Activated T-helper 2 cell treated with anti-CD3 and anti-CD28 coated beads, Interferon-gamma antibody, Interleukin-2, Interleukin-4, amounts not matched to agents 10 μg/mL and 5 μg/mL and 100 μg/mL, durations not matched to agents 14 hours and 24 hours and 36 hours (primary cell): ENCODE measurements at regions not wholly inside any gene's neighbourhood (a gene's known extent, or its start where the extent isn't known, plus 50 kb on each side); places are given as distances from the start of the nearest gene placed in this dataset.

Experiments
- DNase-seq: peaks from one replicate; pipeline ENCODE4 v3.0.0; 2021; ENCODE audit warnings: low spot score
- H3K27ac Mint-ChIP-seq: one replicate; pipeline ENCODE4 v1.8.0; 2021; ENCODE audit warnings: mixed read lengths
- H3K27me3 Mint-ChIP-seq: one replicate; pipeline ENCODE4 v1.8.0; 2021; ENCODE audit warnings: low read depth, mixed read lengths
- H3K36me3 Mint-ChIP-seq: one replicate; pipeline ENCODE4 v1.8.0; 2021; ENCODE audit warnings: low read depth, mixed read lengths
- H3K4me1 Mint-ChIP-seq: one replicate; pipeline ENCODE4 v1.8.0; 2021; ENCODE audit warnings: low read depth, mixed read lengths
- H3K4me3 Mint-ChIP-seq: one replicate; pipeline ENCODE4 v1.8.0; 2021; ENCODE audit warnings: low read depth, mild to moderate bottlenecking, moderate library complexity, mixed read lengths
- H3K9me3 Mint-ChIP-seq: one replicate; pipeline ENCODE4 v1.8.0; 2021; ENCODE audit warnings: mixed read lengths
- intact Hi-C: fragments of 100-400 bp; cut with micrococcal nuclease; formaldehyde crosslinking; loops from one replicate; pipeline ENCODE4 v1.15.1; 2023

DNA sequence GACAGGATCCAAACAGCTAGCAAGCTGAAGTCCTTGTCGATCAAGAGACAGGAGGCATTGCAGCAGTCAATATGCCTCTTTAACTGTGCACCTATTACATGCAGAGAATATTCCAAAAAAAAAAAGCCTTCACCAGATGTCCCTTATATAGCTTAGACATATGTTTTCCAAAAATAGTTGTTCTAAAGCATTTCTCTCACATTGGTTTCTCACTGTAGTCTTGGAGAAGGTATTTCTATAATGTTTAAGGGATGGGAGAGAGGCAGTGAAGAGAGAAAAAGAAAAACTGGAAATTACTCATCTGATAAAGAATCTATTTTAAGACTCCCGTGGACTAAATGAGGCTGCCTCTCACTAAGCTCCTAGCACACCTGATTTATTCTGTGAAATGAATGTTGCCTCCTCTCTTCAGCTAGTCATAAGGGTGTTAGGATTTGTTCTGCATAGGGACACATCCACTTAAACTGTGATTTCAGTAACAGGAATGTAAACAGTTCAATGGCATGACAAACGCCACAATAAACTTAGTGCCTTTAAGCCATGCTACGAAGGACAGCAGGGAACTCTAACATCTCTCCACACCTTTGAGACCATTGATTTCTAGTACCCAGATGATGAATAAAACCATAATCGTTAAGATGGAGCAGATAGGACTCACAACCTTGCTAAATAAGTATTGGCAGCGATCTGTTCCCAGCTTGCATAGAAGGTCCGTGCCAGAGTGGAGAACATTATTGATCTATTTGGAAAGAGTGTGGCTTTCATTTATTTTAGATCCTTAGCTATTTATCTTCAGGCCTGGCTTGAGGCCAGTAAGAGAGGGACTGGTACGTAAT lies 98.6 kb upstream of the NCK2 start:
- Mint-ChIP-seq H3K36me3 (no peaks in the 10 kb centered on the region), H3K27ac (no peak overlapping the region), H3K4me3 (no peak overlapping the region), H3K27me3 (peaks cover 11% of the 10 kb centered on the region), H3K4me1 (no peaks in the 10 kb centered on the region), H3K9me3 (no peaks in the 10 kb centered on the region)
- DNase-seq, result no peak
- intact Hi-C loops, result no loop called here

DNA sequence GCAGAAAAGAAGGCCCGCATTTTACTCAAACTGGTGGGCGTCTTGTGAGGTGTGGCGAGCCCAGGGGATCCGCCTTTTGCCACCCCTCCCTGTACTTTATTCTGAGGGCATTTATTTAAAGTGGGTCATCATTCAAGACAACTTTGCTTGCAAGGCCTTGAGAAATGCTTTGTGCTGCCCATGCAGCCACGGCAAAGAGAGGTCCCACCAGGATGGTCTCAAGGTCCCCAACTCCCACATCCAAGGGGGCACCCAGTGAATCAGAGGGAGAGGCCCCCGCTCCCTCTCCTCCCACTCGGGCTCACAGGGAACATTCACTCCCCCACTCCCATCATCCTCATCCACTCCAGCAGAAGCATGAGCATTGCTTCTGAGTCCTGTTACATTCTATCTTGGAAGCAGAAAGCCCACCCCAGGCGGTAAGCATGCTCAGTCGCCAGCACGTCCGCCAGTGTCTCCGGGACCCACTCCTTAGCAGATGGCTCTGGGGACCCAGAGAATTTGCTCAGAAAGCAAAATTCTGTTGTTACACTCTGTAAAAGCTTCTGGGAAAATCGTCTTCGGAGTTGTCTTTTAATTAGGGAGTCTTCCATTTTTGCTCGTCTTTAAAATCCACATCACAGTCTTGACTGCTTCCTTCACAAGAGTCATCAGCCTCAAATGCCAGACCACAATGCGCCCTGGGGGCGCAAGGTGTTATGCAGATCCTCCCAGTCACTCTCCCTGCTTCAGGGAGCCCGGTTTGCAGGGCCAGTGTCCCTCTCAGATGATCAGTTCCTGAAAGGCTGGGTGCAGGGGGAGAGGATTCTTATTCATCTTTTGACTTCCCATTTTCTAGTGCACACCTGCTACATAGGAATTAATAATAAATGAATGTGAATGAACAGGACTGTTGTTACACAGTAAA lies 99.4 kb upstream of the NCK2 start:
- intact Hi-C loops, result no loop called here
- Mint-ChIP-seq H3K27ac (no peak overlapping the region), H3K36me3 (no peaks in the 10 kb centered on the region), H3K4me3 (no peak overlapping the region), H3K4me1 (no peaks in the 10 kb centered on the region), H3K27me3 (peaks cover 14% of the 10 kb centered on the region), H3K9me3 (no peaks in the 10 kb centered on the region)
- DNase-seq, result no peak

DNA sequence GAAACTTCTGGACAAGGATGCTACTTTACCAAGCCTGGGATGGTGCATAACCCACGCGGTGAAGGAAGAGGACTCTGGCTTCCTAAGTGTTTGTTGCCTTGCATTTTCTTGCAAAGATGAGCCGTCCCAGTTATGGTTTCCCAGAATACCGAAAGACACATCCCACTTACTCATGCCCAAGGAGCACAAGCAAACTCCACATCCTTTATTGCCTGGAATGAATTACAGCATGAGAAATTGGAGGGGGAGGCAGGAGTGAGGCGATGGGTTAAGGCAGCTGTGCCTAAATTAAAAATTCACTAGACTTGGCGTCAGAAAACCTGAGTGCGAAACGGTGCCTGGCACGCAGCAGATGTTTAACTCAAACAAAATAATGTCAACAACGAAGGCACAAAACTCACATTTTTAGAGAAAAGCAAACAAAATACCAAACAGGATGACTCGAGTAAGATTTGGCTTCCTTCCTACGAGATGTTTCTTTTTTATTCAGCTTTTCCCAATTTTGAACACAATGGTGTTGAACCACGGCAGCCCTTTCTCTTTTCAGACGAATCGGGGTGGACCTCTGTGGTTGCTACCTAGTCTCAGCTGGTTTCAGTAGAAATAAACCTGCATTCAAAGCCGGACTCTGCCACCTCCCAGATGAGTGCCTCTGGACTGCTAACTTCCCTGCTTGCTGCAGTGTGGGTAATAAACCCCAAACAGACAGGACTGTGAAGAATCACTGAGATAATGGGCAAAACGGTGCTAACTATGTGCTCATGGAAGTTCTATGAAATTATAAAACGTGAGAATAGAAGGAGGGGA lies 100.3 kb upstream of the NCK2 start:
- H3K9me3 Mint-ChIP-seq, result no peaks in the 10 kb centered on the region
- intact Hi-C loops, result no loop called here

DNA sequence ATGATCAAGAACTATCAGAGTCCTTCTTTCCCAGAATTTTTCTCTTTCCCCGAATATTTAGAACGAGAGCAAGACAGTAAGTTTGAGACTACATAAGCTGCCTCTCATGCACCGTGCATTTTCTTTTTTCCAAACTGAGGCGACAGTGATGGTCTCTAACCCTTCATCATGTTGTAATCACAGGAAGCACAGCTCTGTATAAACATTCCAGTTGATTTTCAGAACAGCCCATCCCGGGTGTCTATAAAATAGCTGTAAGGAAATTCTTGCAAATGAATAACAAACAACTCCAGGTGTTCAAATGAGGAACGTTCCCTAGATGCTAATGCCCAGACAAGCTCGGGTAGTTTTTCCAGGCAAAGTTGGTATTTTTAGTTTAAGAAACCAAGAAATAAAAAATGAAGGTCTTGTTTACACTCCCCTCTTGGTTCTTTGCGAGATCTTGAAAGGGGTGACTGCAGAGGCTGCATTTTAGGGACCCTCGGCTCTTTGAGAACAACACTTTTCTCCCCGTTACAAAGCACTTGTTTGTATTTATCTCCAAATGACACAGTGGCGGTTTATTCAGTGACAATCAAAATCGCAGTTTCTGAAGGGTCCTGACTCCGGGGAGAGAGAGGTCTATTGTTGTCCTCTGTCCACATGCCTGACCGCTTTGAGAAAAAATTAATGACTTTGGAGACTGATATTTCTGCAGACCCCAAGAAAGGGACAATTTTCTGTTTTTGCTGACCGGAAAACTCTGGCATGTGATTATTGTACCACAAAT lies 101.1 kb upstream of the NCK2 start:
- no peaks in the 10 kb centered on the region for H3K9me3 Mint-ChIP-seq
- H3K4me1 Mint-ChIP-seq, result no peaks in the 10 kb centered on the region
- H3K36me3 Mint-ChIP-seq, result no peaks in the 10 kb centered on the region
- no peak for DNase-seq
- intact Hi-C loops, result no loop called here
- H3K27me3 Mint-ChIP-seq, result peaks cover 14% of the 10 kb centered on the region
- H3K4me3 Mint-ChIP-seq, result no peak overlapping the region
- H3K27ac Mint-ChIP-seq, result no peak overlapping the region

More for the DNA sequence above, 100.3 kb upstream of the NCK2 start:
- Mint-ChIP-seq H3K27ac (no peak overlapping the region), H3K4me1 (no peaks in the 10 kb centered on the region), H3K36me3 (no peaks in the 10 kb centered on the region), H3K4me3 (no peak overlapping the region), H3K27me3 (peaks cover 15% of the 10 kb centered on the region)
- DNase-seq, result no peak

DNA sequence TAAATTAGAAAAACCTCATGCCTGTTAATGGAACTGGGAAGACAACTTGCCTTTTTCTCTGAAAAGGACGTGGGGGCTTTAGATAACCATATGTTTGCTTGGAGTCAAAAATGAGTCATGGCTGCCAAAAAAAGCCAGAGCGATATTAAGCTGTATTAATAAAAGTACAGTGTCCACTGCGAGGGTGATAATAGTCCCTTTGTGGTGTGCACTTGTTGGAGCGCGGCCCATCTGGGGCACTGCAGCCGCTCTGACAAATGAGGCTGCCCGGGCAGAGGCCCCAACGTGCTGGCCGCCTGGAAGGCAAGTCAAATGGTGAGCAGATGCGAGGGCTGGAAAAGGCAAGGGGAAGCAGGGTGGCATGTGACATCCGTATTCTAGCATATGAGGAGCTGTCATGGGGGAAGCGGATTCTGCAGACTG lies 103.3 kb upstream of the NCK2 start:
- Mint-ChIP-seq H3K9me3 (no peaks in the 10 kb centered on the region), H3K36me3 (no peaks in the 10 kb centered on the region), H3K27ac (no peak overlapping the region), H3K27me3 (peaks cover 14% of the 10 kb centered on the region), H3K4me1 (no peaks in the 10 kb centered on the region), H3K4me3 (no peak overlapping the region)
- intact Hi-C loops, result no loop called here
- no peak for DNase-seq

DNA sequence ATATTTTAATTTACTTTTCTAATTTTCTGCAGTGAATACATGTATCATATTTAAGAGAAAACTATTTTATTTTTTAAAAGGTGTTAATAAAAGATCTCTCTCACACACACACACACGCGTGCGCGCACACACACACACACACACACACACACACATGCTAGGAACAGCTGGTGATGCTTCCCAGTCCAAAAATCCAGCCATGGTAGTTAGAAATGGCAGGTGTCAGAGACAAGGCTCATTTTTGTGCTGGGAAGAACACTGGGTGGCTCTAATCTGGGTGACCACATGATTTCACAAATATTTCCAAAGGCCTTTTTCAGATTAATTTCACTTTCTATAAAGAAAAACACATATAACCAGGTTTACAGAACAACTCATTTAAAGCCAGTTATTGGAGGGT lies 104.5 kb upstream of the NCK2 start:
- no peaks in the 10 kb centered on the region for H3K36me3 Mint-ChIP-seq

DNA sequence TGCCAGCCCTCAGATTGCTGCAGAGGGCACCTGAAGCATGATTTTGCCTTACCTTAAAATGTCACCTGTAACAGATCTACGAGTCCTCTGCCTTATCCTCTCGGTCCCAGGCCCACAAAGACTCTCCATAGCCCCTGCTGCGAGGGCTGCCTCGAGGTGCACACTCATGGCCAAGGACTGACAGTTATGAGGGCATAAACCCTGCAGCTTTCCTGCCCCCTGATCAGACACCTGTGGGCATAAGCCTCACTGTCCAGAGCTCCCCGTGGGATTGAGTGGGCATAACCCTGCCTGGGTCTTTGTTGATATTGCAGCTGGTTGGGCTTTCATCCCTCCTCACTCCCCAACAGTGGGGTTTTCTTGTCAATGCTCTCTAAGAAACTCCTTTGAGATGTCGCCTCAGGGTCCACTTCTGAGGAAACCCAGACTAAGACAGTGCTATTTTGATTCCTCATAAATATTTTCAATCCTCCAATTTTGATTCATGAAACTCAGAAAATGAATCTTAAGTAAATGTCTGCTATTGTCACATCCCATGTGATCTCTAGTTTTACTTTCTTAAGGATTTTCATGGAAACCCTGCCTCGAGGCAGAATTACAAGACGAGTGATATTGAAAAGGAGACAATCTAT lies 108.5 kb upstream of the NCK2 start:
- DNase-seq, result no peak
- H3K9me3 Mint-ChIP-seq, result no peaks in the 10 kb centered on the region

More for the DNA sequence above, 104.5 kb upstream of the NCK2 start:
- Mint-ChIP-seq H3K9me3 (no peaks in the 10 kb centered on the region), H3K4me1 (no peaks in the 10 kb centered on the region), H3K27me3 (peaks cover 12% of the 10 kb centered on the region), H3K27ac (no peak overlapping the region), H3K4me3 (no peak overlapping the region)
- intact Hi-C loops, result no loop called here
- DNase-seq, result no peak

DNA sequence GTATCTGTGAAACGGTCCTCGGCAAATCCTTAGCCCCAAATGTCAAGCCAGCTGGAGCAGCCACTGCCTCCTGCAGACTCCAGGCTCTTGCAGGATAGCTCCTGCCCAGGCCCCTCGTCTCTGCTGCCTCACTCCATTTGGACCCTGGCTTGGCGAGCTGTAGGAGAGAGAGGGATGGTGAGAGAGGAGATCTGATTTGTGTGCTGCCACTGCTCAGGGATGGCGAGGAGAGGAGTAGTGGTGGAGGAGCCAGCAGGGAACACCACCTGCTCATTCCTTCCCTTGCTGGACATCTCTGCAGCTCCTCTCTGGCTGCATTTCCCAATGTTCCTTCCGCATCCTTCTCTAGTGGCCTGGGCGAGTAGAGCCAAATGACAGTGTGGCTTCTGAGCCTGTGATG lies 109.1 kb upstream of the NCK2 start:
- Mint-ChIP-seq H3K4me1 (no peaks in the 10 kb centered on the region), H3K4me3 (no peak overlapping the region), H3K27ac (no peak overlapping the region), H3K36me3 (no peaks in the 10 kb centered on the region), H3K9me3 (no peaks in the 10 kb centered on the region), H3K27me3 (peaks cover 9% of the 10 kb centered on the region)
- no peak for DNase-seq
- intact Hi-C loops, result no loop called here

More for the DNA sequence above, 108.5 kb upstream of the NCK2 start:
- intact Hi-C loops, result no loop called here
- Mint-ChIP-seq H3K36me3 (no peaks in the 10 kb centered on the region), H3K4me3 (no peak overlapping the region), H3K27ac (no peak overlapping the region), H3K27me3 (peaks cover 10% of the 10 kb centered on the region), H3K4me1 (no peaks in the 10 kb centered on the region)

DNA sequence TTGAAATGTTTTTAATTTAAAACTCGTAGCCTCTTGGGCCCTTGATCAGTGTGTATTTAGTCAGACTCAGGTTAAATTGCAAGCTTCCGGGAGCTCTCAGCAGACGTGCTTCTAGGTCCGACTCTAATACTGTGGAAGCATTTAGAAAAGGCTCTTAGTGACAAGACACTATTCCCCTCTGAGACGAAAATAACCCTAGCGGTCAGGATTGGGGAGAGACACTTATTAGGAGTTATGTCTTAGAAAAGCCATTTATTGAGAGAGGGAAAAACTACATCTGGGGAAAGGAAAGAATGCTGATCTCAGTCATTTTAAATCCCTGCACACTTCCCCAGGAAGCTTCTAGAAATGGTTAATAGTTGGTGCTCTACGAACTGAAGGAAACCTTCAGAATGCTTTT lies 110.5 kb upstream of the NCK2 start:
- Mint-ChIP-seq H3K4me3 (no peak overlapping the region), H3K9me3 (no peaks in the 10 kb centered on the region), H3K27me3 (peaks cover 9% of the 10 kb centered on the region), H3K27ac (no peak overlapping the region), H3K36me3 (no peaks in the 10 kb centered on the region), H3K4me1 (no peaks in the 10 kb centered on the region)
- DNase-seq, result no peak
- intact Hi-C loops, result no loop called here

DNA sequence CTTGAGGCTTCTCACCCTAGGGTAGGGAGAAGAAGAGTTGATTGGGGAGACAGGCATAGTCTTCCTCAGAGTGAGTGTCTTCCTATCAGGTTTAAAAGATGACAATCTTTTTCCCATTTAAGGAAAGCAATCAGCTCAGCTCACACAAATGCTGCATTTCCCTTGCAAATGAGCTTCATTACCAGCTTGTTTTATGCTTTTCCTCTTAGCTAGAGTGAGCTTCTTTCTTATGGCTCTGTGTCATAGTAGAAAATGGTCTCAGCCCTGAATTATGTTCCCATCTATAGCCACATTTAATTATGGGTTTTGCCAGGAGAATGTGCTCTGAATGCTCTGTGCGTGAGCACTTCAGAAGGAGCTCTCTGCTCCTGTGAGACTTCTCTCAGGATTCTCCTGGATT lies 112.8 kb upstream of the NCK2 start:
- H3K27ac Mint-ChIP-seq, result no peak overlapping the region
- no peaks in the 10 kb centered on the region for H3K36me3 Mint-ChIP-seq
- H3K9me3 Mint-ChIP-seq, result no peaks in the 10 kb centered on the region
- H3K4me1 Mint-ChIP-seq, result no peaks in the 10 kb centered on the region
- intact Hi-C loops, result no loop called here
- no peak for DNase-seq
- peaks cover 25% of the 10 kb centered on the region for H3K27me3 Mint-ChIP-seq
- H3K4me3 Mint-ChIP-seq, result no peak overlapping the region

DNA sequence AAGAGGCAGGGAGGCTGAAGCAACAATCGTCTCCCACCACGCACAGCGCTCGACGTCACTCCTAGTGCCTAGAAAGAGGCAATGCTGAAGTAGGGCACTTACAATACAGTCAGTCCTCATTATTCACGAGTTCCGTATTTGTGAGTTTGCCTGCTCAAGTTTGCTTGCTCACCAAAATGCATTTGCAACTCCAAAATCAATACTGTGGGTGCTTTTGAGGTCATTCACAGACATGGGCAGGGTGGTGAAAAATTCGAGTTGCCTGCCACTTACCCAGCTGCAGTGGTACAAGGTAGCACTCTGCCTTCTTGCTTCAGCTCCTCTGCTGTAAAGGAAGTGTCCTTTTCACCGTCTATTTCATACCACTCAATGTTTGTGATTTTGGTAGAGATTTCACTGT lies 113.7 kb upstream of the NCK2 start:
- no peak overlapping the region for H3K27ac Mint-ChIP-seq
- no peak overlapping the region for H3K4me3 Mint-ChIP-seq
- H3K36me3 Mint-ChIP-seq, result no peaks in the 10 kb centered on the region
- intact Hi-C loops, result no loop called here
- no peaks in the 10 kb centered on the region for H3K9me3 Mint-ChIP-seq
- no peaks in the 10 kb centered on the region for H3K4me1 Mint-ChIP-seq
- DNase-seq, result no peak
- H3K27me3 Mint-ChIP-seq, result peaks cover 25% of the 10 kb centered on the region

DNA sequence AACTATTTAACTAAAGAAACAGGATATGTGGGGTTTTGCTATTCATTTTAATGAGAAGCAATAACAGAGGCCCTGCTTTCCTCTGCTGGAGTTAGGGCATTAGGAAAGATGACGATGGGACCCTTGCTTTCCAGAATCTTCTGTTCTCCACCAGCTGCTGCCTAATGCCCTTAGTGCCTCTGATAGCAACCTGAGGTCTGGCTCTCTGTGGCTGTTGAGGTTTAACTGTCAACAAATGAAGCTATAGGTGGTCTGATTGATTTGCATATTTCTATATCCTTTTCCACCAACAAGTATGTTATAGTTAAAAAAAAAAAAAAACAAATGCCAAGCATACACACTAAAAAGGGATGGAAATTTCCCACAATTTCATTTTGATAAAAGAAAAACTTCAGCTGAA lies 115.1 kb upstream of the NCK2 start:
- Mint-ChIP-seq H3K4me1 (no peaks in the 10 kb centered on the region), H3K27me3 (peaks cover 30% of the 10 kb centered on the region), H3K4me3 (no peak overlapping the region), H3K36me3 (no peaks in the 10 kb centered on the region), H3K27ac (no peak overlapping the region), H3K9me3 (no peaks in the 10 kb centered on the region)
- no peak for DNase-seq
- intact Hi-C loops, result no loop called here
